SK-N-SH (cell line): ENCODE measurements at regions not wholly inside any gene's neighbourhood (a gene's known extent, or its start where the extent isn't known, plus 50 kb on each side); places are given as distances from the start of the nearest gene placed in this dataset.

Experiments used
- CTCF ChIA-PET: fragments of 300-600, 350-600 bp; formaldehyde crosslinking; extraction: SDS; loops from one replicate; lab custom pipeline; 2021; lab: Yijun Ruan, JAX
- POLR2A ChIA-PET: fragments of 350-600 bp; sonication (Branson Sonifier 250); formaldehyde crosslinking; extraction: SDS; loops from one replicate; lab custom pipeline; 2020; ENCODE audit warnings: antibody characterized with exemption, inconsistent platforms; lab: Yijun Ruan, JAX
- DNase-seq: peaks from one replicate; pipeline ENCODE4 v3.0.0; 2012
- H2AFZ ChIP-seq: fragments of 200-600 bp; sonication (generic); 2 replicates; pipeline ENCODE4 v1.8.1; 2016; ENCODE audit warnings: antibody characterized with exemption, mild to moderate bottlenecking, low read depth
- H3F3A ChIP-seq: fragments of 200-600 bp; sonication (generic); replicated peaks from 2 replicates; pipeline ENCODE3; 2016; ENCODE audit warnings: antibody characterized with exemption, mild to moderate bottlenecking; ENCODE audit not compliant: insufficient read depth
- H3K27ac ChIP-seq, 2 experiments: fragments of 200-500 bp in 1 of 2; fragments of 200-600 bp in 1 of 2; sonication (Bioruptor generic) in 1 of 2; sonication (generic), shearing (Covaris generic) in 1 of 2; 2 replicates each; pipeline versions ENCODE4 v1.5.1 to v1.6.1; 2014 to 2016; ENCODE audit warnings: low read depth in 2 of 2, inconsistent platforms in 1 of 2, low read length in 1 of 2, mild to moderate bottlenecking in 1 of 2, mixed read lengths in 1 of 2
- H3K27me3 ChIP-seq: fragments of 200-600 bp; sonication (generic), shearing (Covaris generic); 2 replicates; pipeline ENCODE4 v1.6.1; 2016; ENCODE audit warnings: mixed run types; ENCODE audit not compliant: insufficient read depth
- H3K36me3 ChIP-seq, 2 experiments: fragments of 200-500 bp in 1 of 2; fragments of 200-600 bp in 1 of 2; sonication (Bioruptor generic) in 1 of 2; sonication (generic) in 1 of 2; replicated peaks in 1 of 2; 2 replicates each; pipeline versions ENCODE3 to v1.5.1; 2014 to 2016; ENCODE audit warnings: low read length in 1 of 2, mild to moderate bottlenecking in 1 of 2; ENCODE audit not compliant: insufficient read depth in 2 of 2, control insufficient read depth in 1 of 2
- H3K4me1 ChIP-seq, 2 experiments: fragments of 200-500 bp in 1 of 2; fragments of 200-600 bp in 1 of 2; sonication (Bioruptor generic) in 1 of 2; sonication (generic), shearing (Covaris generic) in 1 of 2; 2 replicates each; pipeline versions ENCODE4 v1.5.1 to v1.6.1; 2014 to 2016; ENCODE audit warnings: low read depth in 1 of 2, low read length in 1 of 2, mixed run types in 1 of 2; ENCODE audit not compliant: insufficient read depth in 2 of 2, control insufficient read depth in 1 of 2
- H3K4me2 ChIP-seq: fragments of 200-600 bp; sonication (generic), shearing (Covaris generic); 2 replicates; pipeline ENCODE4 v1.6.1; 2017; ENCODE audit warnings: mixed run types
- H3K4me3 ChIP-seq, 2 experiments: fragments of 200-500 bp in 1 of 2; fragments of 200-600 bp in 1 of 2; sonication (Bioruptor generic) in 1 of 2; sonication (generic), shearing (Covaris generic) in 1 of 2; 2 replicates each; pipeline versions ENCODE4 v1.5.1 to v1.8.1; 2014 to 2016; ENCODE audit warnings: low read depth in 2 of 2, inconsistent platforms in 1 of 2, low read length in 1 of 2, mild to moderate bottlenecking in 1 of 2, mixed read lengths in 1 of 2, moderate library complexity in 1 of 2
- H3K79me2 ChIP-seq: fragments of 200-600 bp; sonication (generic); 2 replicates; pipeline ENCODE4 v1.8.1; 2017; ENCODE audit warnings: mild to moderate bottlenecking; ENCODE audit not compliant: insufficient read depth
- H3K9ac ChIP-seq: fragments of 200-600 bp; sonication (generic); 2 replicates; pipeline ENCODE4 v1.6.1; 2017; ENCODE audit warnings: mixed run types
- H3K9me2 ChIP-seq: fragments of 200-600 bp; sonication (generic); 2 replicates; pipeline ENCODE4 v1.6.1; 2017; ENCODE audit warnings: mixed run types
- H3K9me3 ChIP-seq: fragments of 200-600 bp; sonication (generic); 2 replicates; pipeline ENCODE4 v1.6.1; 2017; ENCODE audit warnings: mixed run types, mild to moderate bottlenecking, moderate library complexity
- H4K20me1 ChIP-seq: fragments of 200-600 bp; sonication (generic); 2 replicates; pipeline ENCODE4 v1.6.1; 2017; ENCODE audit warnings: mild to moderate bottlenecking, mixed run types; ENCODE audit not compliant: insufficient read depth
- ELF1 ChIP-seq: IDR thresholded peaks from 2 replicates; pipeline ENCODE4 v1.4.0; 2012
- FOSL2 ChIP-seq: IDR thresholded peaks from 2 replicates; pipeline ENCODE4 v1.4.0; 2012; ENCODE audit warnings: low read depth, mild to moderate bottlenecking, moderate library complexity, borderline replicate concordance
- GABPA ChIP-seq: IDR thresholded peaks from 2 replicates; pipeline ENCODE4 v1.4.0; 2012; ENCODE audit warnings: low read depth, mild to moderate bottlenecking
- MEF2A ChIP-seq: IDR thresholded peaks from 2 replicates; pipeline ENCODE4 v1.4.0; 2012; ENCODE audit warnings: low read depth, borderline replicate concordance
- MXI1 ChIP-seq: IDR thresholded peaks from 2 replicates; pipeline ENCODE4 v1.6.1; 2012; ENCODE audit warnings: mild to moderate bottlenecking, low read depth, low read length, improper control_type of control experiment
- NRF1 ChIP-seq: IDR thresholded peaks from 2 replicates; pipeline ENCODE4 v1.6.1; 2012; ENCODE audit warnings: low read depth, mild to moderate bottlenecking, low read length
- PBX3 ChIP-seq: IDR thresholded peaks from 2 replicates; pipeline ENCODE4; 2012
- RFX5 ChIP-seq: IDR thresholded peaks from 2 replicates; pipeline ENCODE4 v1.6.1; 2012; ENCODE audit warnings: mild to moderate bottlenecking, improper control_type of control experiment, low read length
- RXRA ChIP-seq: IDR thresholded peaks from 2 replicates; pipeline ENCODE4 v1.4.0; 2012; ENCODE audit warnings: low read depth, mild to moderate bottlenecking, borderline replicate concordance
- USF1 ChIP-seq: IDR thresholded peaks from 2 replicates; pipeline ENCODE4 v1.4.0; 2012; ENCODE audit warnings: low read depth, borderline replicate concordance
- WGBS: methylation state at CpG from one replicate; pipeline ENCODE4 v1.1.6; 2017; ENCODE audit warnings: low lambda C conversion rate; 5-methylcytosine and 5-hydroxymethylcytosine counted together
- TF ChIP-seq, protein P1 (sequence below): fragments of 200-600 bp; sonication (generic); IDR thresholded peaks from 2 replicates; pipeline ENCODE4 v1.6.1; 2017; ENCODE audit warnings: antibody characterized with exemption, mild to moderate bottlenecking, moderate library complexity

- DNase-seq = no peak
- CTCF ChIA-PET = no interaction called here
- peaks cover 0 to 8% of the 10 kb centered on the region in 2 experiments; a peak in 2 of 4 replicates for H3K4me1 ChIP-seq
- H2AFZ ChIP-seq = no peak overlapping the region
- no peaks in the 10 kb centered on the region for H3K27me3 ChIP-seq
- H3K27ac ChIP-seq = no peak overlapping the region
- 64% methylated on average over 3 of the region's 3 CpGs for WGBS
- no peaks in the 10 kb centered on the region for H3K9me2 ChIP-seq
- no peaks in the 10 kb centered on the region for H3K9me3 ChIP-seq
- POLR2A ChIA-PET = no interaction called here
- no peak overlapping the region for H3K4me3 ChIP-seq
- TF ChIP-seq FOSL2 (no peak), PBX3 (0 out of 2 replicates have a peak, but pooled peaks have one; percentile 20)
- no peaks in the 10 kb centered on the region for H3K79me2 ChIP-seq
- no peaks in the 10 kb centered on the region for H3F3A ChIP-seq
- no peaks in the 10 kb centered on the region for H4K20me1 ChIP-seq
- H3K4me2 ChIP-seq = no peak overlapping the region
- H3K9ac ChIP-seq = no peak overlapping the region
- no peaks in the 10 kb centered on the region for H3K36me3 ChIP-seq
Measured at GRCh38 chr5:124819201-124819600, 72.8 kb upstream of the ZNF608 start.

DNA sequence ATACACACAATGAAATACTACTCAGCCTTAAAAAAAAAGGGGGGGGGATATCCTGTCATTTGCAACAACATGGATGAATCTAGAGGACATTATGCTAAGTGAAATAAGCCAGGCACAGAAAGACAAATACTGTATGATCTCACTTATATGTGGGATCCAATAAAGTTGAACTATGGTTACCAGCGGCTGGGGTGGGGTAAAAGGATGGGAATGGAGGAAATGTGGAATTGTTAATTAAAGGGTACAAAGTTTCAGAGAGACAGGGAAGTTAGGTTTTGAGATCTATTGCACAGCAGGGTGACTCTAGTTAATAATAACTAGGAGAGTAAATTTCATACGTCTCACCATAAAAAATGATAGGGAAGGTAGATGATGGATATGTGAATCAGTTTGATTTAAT, 76.2 kb upstream of the ZNF608 start:
- Histone ChIP-seq H3K9ac (no peak overlapping the region), H3K36me3 (no peaks in the 10 kb centered on the region), H3K27ac (no peak overlapping the region), H3K4me3 (no peak overlapping the region), H4K20me1 (no peaks in the 10 kb centered on the region), H3K9me2 (no peaks in the 10 kb centered on the region), H3K4me1 (peaks cover 0 to 15% of the 10 kb centered on the region in 2 experiments; a peak in 2 of 4 replicates), H3K9me3 (no peaks in the 10 kb centered on the region), H3K4me2 (no peak overlapping the region), H3K27me3 (no peaks in the 10 kb centered on the region), H3F3A (no peaks in the 10 kb centered on the region), H3K79me2 (no peaks in the 10 kb centered on the region), H2AFZ (no peak overlapping the region)
- WGBS = 91% methylated on average over 2 of the region's 2 CpGs
- ChIA-PET CTCF (interaction anchor here (0.7 kb wide), 1 partner anchor 1276 kb away, joined by 3 read pairs; no protein-coding TSS in a partner anchor), POLR2A (no interaction called here)
- TF ChIP-seq, protein P1, sequence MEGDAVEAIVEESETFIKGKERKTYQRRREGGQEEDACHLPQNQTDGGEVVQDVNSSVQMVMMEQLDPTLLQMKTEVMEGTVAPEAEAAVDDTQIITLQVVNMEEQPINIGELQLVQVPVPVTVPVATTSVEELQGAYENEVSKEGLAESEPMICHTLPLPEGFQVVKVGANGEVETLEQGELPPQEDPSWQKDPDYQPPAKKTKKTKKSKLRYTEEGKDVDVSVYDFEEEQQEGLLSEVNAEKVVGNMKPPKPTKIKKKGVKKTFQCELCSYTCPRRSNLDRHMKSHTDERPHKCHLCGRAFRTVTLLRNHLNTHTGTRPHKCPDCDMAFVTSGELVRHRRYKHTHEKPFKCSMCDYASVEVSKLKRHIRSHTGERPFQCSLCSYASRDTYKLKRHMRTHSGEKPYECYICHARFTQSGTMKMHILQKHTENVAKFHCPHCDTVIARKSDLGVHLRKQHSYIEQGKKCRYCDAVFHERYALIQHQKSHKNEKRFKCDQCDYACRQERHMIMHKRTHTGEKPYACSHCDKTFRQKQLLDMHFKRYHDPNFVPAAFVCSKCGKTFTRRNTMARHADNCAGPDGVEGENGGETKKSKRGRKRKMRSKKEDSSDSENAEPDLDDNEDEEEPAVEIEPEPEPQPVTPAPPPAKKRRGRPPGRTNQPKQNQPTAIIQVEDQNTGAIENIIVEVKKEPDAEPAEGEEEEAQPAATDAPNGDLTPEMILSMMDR = no peak
- TF ChIP-seq RFX5 (no peak), MXI1 (no peak), MEF2A (no peak), GABPA (no peak), RXRA (no peak), USF1 (no peak), ELF1 (no peak), FOSL2 (no peak), PBX3 (no peak), NRF1 (no peak)
- no peak for DNase-seq
